ENCODE measurements at regions not wholly inside any gene's neighbourhood (a gene's known extent, or its start where the extent isn't known, plus 50 kb on each side); places are given as distances from the start of the nearest gene placed in this dataset.

- peaks cover 2% of the 10 kb centered on the region for H3K27me3 Mint-ChIP-seq (ENCODE audit: low read depth)
- no peak for DNase-seq (ENCODE audit: low spot score)
- no peaks in the 10 kb centered on the region for H3K36me3 Mint-ChIP-seq (ENCODE audit: low read depth)
- peaks cover 6% of the 10 kb centered on the region for H3K4me1 Mint-ChIP-seq (ENCODE audit: low read depth)
- TF ChIP-seq, protein P1, sequence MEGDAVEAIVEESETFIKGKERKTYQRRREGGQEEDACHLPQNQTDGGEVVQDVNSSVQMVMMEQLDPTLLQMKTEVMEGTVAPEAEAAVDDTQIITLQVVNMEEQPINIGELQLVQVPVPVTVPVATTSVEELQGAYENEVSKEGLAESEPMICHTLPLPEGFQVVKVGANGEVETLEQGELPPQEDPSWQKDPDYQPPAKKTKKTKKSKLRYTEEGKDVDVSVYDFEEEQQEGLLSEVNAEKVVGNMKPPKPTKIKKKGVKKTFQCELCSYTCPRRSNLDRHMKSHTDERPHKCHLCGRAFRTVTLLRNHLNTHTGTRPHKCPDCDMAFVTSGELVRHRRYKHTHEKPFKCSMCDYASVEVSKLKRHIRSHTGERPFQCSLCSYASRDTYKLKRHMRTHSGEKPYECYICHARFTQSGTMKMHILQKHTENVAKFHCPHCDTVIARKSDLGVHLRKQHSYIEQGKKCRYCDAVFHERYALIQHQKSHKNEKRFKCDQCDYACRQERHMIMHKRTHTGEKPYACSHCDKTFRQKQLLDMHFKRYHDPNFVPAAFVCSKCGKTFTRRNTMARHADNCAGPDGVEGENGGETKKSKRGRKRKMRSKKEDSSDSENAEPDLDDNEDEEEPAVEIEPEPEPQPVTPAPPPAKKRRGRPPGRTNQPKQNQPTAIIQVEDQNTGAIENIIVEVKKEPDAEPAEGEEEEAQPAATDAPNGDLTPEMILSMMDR (IDR thresholded peaks at IDR 0.05) = no peak
- H3K27ac Mint-ChIP-seq (ENCODE audit: unreplicated experiment) = no peak overlapping the region
- H3K9me3 Mint-ChIP-seq (ENCODE audit: low read depth) = no peaks in the 10 kb centered on the region
- H3K4me3 Mint-ChIP-seq (ENCODE audit: unreplicated experiment) = no peak overlapping the region
Observed at GRCh38 chr3:59404851-59405250, 355.0 kb upstream of the CFAP20DC start.

- TF ChIP-seq, protein P1 (IDR thresholded peaks at IDR 0.05) = no peak
- H3K27ac Mint-ChIP-seq (ENCODE audit: unreplicated experiment) = no peak overlapping the region
- H3K4me3 Mint-ChIP-seq (ENCODE audit: unreplicated experiment) = no peak overlapping the region
- H3K4me1 Mint-ChIP-seq (ENCODE audit: low read depth) = peaks cover 6% of the 10 kb centered on the region
- no peaks in the 10 kb centered on the region for H3K36me3 Mint-ChIP-seq (ENCODE audit: low read depth)
- H3K27me3 Mint-ChIP-seq (ENCODE audit: low read depth) = peaks cover 2% of the 10 kb centered on the region
- DNase-seq (ENCODE audit: low spot score) = no peak
- no peaks in the 10 kb centered on the region for H3K9me3 Mint-ChIP-seq (ENCODE audit: low read depth)
Observed at GRCh38 chr3:59404064-59404463, 354.2 kb upstream of the CFAP20DC start.

DNA sequence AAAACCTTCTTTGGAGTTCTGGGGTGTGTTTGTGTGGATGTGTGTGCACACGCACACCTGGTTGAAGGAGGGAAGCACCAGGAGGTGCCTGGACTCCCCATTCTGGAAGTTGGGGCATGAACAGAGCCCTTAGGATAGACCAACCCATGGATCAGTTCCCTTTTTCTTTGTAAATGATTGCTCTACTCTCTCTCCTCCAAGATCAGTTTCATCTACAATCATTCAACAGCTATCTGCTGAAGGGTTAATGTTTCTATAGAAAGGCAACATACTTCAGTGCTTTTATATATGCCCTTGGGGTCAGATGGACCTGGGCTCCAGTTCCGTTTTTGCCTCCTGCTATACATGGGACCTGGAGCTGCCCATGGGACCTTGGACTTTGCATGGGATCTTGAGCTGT, 352.1 kb upstream of the CFAP20DC start:
- peaks cover 5% of the 10 kb centered on the region for H3K27me3 Mint-ChIP-seq (ENCODE audit: low read depth)
- no peak overlapping the region for H3K27ac Mint-ChIP-seq (ENCODE audit: unreplicated experiment)
- H3K4me1 Mint-ChIP-seq (ENCODE audit: low read depth) = no peaks in the 10 kb centered on the region
- no peak for DNase-seq (ENCODE audit: low spot score)
- H3K4me3 Mint-ChIP-seq (ENCODE audit: unreplicated experiment) = no peak overlapping the region
- TF ChIP-seq, protein P1 (IDR thresholded peaks at IDR 0.05) = no peak
- peaks cover 1% of the 10 kb centered on the region for H3K36me3 Mint-ChIP-seq (ENCODE audit: low read depth)
- H3K9me3 Mint-ChIP-seq (ENCODE audit: low read depth) = peaks cover 4% of the 10 kb centered on the region

DNA sequence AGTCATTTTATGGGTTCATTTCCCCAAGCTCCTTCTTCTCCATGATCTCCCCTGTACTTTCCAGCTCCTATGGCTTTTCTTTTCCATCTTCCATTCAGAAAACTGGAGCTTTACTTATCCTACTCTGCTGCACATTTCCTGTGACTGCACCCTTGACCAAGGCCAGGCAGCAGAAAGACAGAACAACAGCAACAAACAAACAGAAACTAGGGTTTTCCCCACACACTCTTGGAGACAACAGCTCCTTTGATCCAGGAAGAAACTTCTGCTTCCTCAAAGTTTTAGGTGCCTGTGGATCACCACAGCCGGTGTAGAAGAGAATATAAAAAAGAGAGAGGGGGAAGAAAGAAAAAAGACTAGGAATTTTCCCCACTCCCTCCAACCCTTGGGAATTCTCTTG, 342.3 kb upstream of the CFAP20DC start:
- Mint-ChIP-seq H3K36me3 (ENCODE audit: low read depth) (peaks cover 4% of the 10 kb centered on the region), H3K4me3 (ENCODE audit: unreplicated experiment) (no peak overlapping the region), H3K9me3 (ENCODE audit: low read depth) (peaks cover 6% of the 10 kb centered on the region), H3K4me1 (ENCODE audit: low read depth) (no peaks in the 10 kb centered on the region), H3K27ac (ENCODE audit: unreplicated experiment) (no peak overlapping the region), H3K27me3 (ENCODE audit: low read depth) (no peaks in the 10 kb centered on the region)
- TF ChIP-seq, protein P1 (IDR thresholded peaks at IDR 0.05) = no peak
- no peak for DNase-seq (ENCODE audit: low spot score)

DNA sequence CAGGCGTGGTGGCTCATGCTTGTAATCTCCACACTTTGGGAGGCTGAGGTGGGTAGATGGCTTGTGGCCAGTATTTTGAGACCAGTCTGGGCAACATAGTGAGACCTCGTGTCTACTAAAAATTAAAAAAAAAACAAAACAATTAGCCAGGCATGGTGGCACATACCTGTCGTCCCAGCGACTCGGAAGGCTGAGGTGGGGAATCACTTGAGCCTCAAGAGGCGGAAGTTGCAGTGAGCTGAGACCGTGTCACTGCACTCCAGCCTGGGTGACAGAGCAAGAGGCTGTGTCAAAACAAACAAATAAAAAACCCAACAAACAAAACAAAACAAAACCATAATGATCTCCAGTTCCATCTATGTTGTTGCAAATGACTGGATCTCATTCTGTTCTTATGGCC, 341.3 kb upstream of the CFAP20DC start:
- Mint-ChIP-seq H3K9me3 (ENCODE audit: low read depth) (peaks cover under 1% of the 10 kb centered on the region), H3K4me3 (ENCODE audit: unreplicated experiment) (no peak overlapping the region), H3K4me1 (ENCODE audit: low read depth) (no peaks in the 10 kb centered on the region), H3K27me3 (ENCODE audit: low read depth) (no peaks in the 10 kb centered on the region), H3K27ac (ENCODE audit: unreplicated experiment) (no peak overlapping the region), H3K36me3 (ENCODE audit: low read depth) (no peaks in the 10 kb centered on the region)
- TF ChIP-seq, protein P1 (IDR thresholded peaks at IDR 0.05) = no peak
- DNase-seq (ENCODE audit: low spot score) = no peak
